HEK293 (cell line): ENCODE measurements at regions not wholly inside any gene's neighbourhood (a gene's known extent, or its start where the extent isn't known, plus 50 kb on each side); places are given as distances from the start of the nearest gene placed in this dataset.

Experiments
- CTCF ChIA-PET: fragments of 350-600 bp; formaldehyde crosslinking; extraction: SDS; loops from one replicate; lab custom pipeline; 2021; ENCODE audit warnings: antibody characterized with exemption; lab: Yijun Ruan, JAX
- POLR2A ChIA-PET: fragments of 300-600 bp; formaldehyde crosslinking; extraction: SDS; loops from one replicate; lab custom pipeline; 2020; ENCODE audit warnings: antibody characterized with exemption, inconsistent platforms; lab: Yijun Ruan, JAX
- H3K27ac ChIP-seq: fragments of 200-500 bp; sonication (Bioruptor generic); 2 replicates; pipeline ENCODE4 v1.5.1; 2014; ENCODE audit warnings: low read depth, low read length, control low read depth, inconsistent platforms; ENCODE audit errors: extremely low read depth
- H3K36me3 ChIP-seq, 2 experiments: fragments of 200-500 bp in 1 of 2; sonication (Bioruptor generic) in 1 of 2; 1 replicate in 1 of 2; 2 replicates in 1 of 2; pipeline ENCODE4 v1.5.1; 2014 to 2017; ENCODE audit warnings: inconsistent platforms in 2 of 2, low read length in 2 of 2; ENCODE audit not compliant: control insufficient read depth in 2 of 2, insufficient read depth in 1 of 2
- H3K4me1 ChIP-seq: fragments of 200-500 bp; sonication (Bioruptor generic); 2 replicates; pipeline ENCODE4 v1.5.1; 2014; ENCODE audit warnings: mild to moderate bottlenecking, low read length, inconsistent platforms; ENCODE audit not compliant: control insufficient read depth, insufficient read depth
- H3K4me3 ChIP-seq: 2 replicates; pipeline ENCODE4 v1.5.1; 2011; ENCODE audit warnings: low read depth, mild to moderate bottlenecking, control low read depth, low read length, moderate library complexity
- H3K9me3 ChIP-seq: fragments of 200-500 bp; sonication (Bioruptor generic); 2 replicates; pipeline ENCODE4 v1.5.1; 2014; ENCODE audit warnings: low read depth, low read length, inconsistent platforms; ENCODE audit not compliant: control insufficient read depth, insufficient read depth
- BCL11B ChIP-seq: fragments of 450-650 bp; formaldehyde crosslinking; IDR thresholded peaks from 2 replicates; pipeline ENCODE4 v1.5.1; 2016; ENCODE audit warnings: low read depth, missing biosample characterization, missing genetic modification characterization
- CTCF ChIP-seq: fragments of 450-650 bp; formaldehyde crosslinking; IDR thresholded peaks from 2 replicates; pipeline ENCODE4 v1.5.1; 2016; ENCODE audit warnings: missing biosample characterization, missing genetic modification characterization
- GFI1B ChIP-seq: fragments of 450-650 bp; formaldehyde crosslinking; IDR thresholded peaks from 2 replicates; pipeline ENCODE4 v1.5.1; 2016; ENCODE audit warnings: missing biosample characterization, missing genetic modification characterization
- GLIS2 ChIP-seq: fragments of 450-650 bp; formaldehyde crosslinking; IDR thresholded peaks from 2 replicates; pipeline ENCODE4 v1.5.1; 2016; ENCODE audit warnings: missing biosample characterization, missing genetic modification characterization
- HIC1 ChIP-seq: fragments of 450-650 bp; formaldehyde crosslinking; IDR thresholded peaks from 2 replicates; pipeline ENCODE4 v1.5.1; 2016; ENCODE audit warnings: missing biosample characterization, missing genetic modification characterization
- PRDM2 ChIP-seq: fragments of 450-650 bp; formaldehyde crosslinking; IDR thresholded peaks from 2 replicates; pipeline ENCODE4 v1.5.1; 2016; ENCODE audit warnings: missing biosample characterization, missing genetic modification characterization, borderline replicate concordance
- ZBTB49 ChIP-seq: fragments of 450-650 bp; formaldehyde crosslinking; IDR thresholded peaks from 2 replicates; pipeline ENCODE4 v1.5.1; 2016; ENCODE audit warnings: missing biosample characterization, missing genetic modification characterization, low read depth
- ZNF10 ChIP-seq: fragments of 450-650 bp; formaldehyde crosslinking; IDR thresholded peaks from 2 replicates; pipeline ENCODE4 v1.5.1; 2017; ENCODE audit warnings: missing biosample characterization, missing genetic modification characterization
- ZNF140 ChIP-seq: fragments of 450-650 bp; formaldehyde crosslinking; IDR thresholded peaks from 2 replicates; pipeline ENCODE4 v1.5.1; 2016; ENCODE audit warnings: missing biosample characterization, missing genetic modification characterization
- ZNF473 ChIP-seq: fragments of 450-650 bp; formaldehyde crosslinking; IDR thresholded peaks from 2 replicates; pipeline ENCODE4 v1.5.1; 2017; ENCODE audit warnings: missing biosample characterization, missing genetic modification characterization
- ZNF501 ChIP-seq: fragments of 450-650 bp; formaldehyde crosslinking; IDR thresholded peaks from 2 replicates; pipeline ENCODE4 v1.5.1; 2016; ENCODE audit warnings: missing biosample characterization, missing genetic modification characterization
- ZNF548 ChIP-seq: fragments of 450-650 bp; formaldehyde crosslinking; IDR thresholded peaks from 2 replicates; pipeline ENCODE4 v1.5.1; 2016; ENCODE audit warnings: missing biosample characterization, missing genetic modification characterization
- ZNF571 ChIP-seq: fragments of 450-650 bp; formaldehyde crosslinking; IDR thresholded peaks from 2 replicates; pipeline ENCODE4 v1.5.0; 2017; ENCODE audit warnings: missing biosample characterization, missing genetic modification characterization
- ZNF785 ChIP-seq: fragments of 450-650 bp; formaldehyde crosslinking; IDR thresholded peaks from 2 replicates; pipeline ENCODE4 v1.5.1; 2016; ENCODE audit warnings: missing biosample characterization, missing genetic modification characterization
- ZSCAN23 ChIP-seq: fragments of 450-650 bp; formaldehyde crosslinking; IDR thresholded peaks from 2 replicates; pipeline ENCODE4 v1.5.1; 2016; ENCODE audit warnings: missing biosample characterization, missing genetic modification characterization

- TF ChIP-seq ZNF785: no peak
- TF ChIP-seq ZNF548 (tag by site-specific recombination): peak; percentile 89
- no peak overlapping the region for H3K4me3 ChIP-seq
- ChIA-PET CTCF (interaction anchor here (0.9 kb wide), 1 partner anchor 13 kb away, joined by 3 read pairs; no protein-coding TSS in a partner anchor), POLR2A (no interaction called here)
- H3K36me3 ChIP-seq: no peaks in the 10 kb centered on the region
- no peaks in the 10 kb centered on the region for H3K9me3 ChIP-seq
- no peaks in the 10 kb centered on the region for H3K4me1 ChIP-seq
- no peak overlapping the region for H3K27ac ChIP-seq
These were observed 87.6 kb upstream of the TAF1B start for GRCh38 chr2:9755638-9756037.

GRCh38 chr2:9756692-9757250 lies 86.5 kb upstream of the TAF1B start:
- Histone ChIP-seq H3K27ac (no peak overlapping the region), H3K4me3 (no peak overlapping the region), H3K9me3 (no peaks in the 10 kb centered on the region), H3K4me1 (no peaks in the 10 kb centered on the region), H3K36me3 (no peaks in the 10 kb centered on the region)
- TF ChIP-seq CTCF (tag by site-specific recombination) (no peak), ZBTB49 (tag by site-specific recombination) (no peak), GFI1B (no peak), ZNF571 (no peak), ZNF10 (no peak), PRDM2 (tag by site-specific recombination) (no peak), HIC1 (tag by site-specific recombination) (no peak), BCL11B (tag by site-specific recombination) (no peak), ZNF473 (tag by site-specific recombination) (no peak), ZSCAN23 (tag by site-specific recombination) (no peak), GLIS2 (tag by site-specific recombination) (no peak), ZNF501 (no peak), ZNF140 (tag by site-specific recombination) (no peak)
- ChIA-PET CTCF (interaction anchor here (0.8 kb wide), 1 partner anchor 13 kb away, joined by 5 read pairs; no protein-coding TSS in a partner anchor), POLR2A (no interaction called here)
